M059J (cell line): ENCODE measurements at regions not wholly inside any gene's neighbourhood (a gene's known extent, or its start where the extent isn't known, plus 50 kb on each side); places are given as distances from the start of the nearest gene placed in this dataset.

ENCODE experiments used
- DNase-seq: peaks from one replicate; pipeline ENCODE4 v3.0.0-alpha.2; 2012; ENCODE audit warnings: low read depth

GRCh38 chr2:217478831-217479455 lies 523.9 kb downstream of the TNS1 start:
- DNase-seq, result no peak

GRCh38 chr2:217477583-217477982 lies 525.2 kb downstream of the TNS1 start:
- no peak for DNase-seq

- DNase-seq, result no peak
Measured at GRCh38 chr2:217475791-217476190, 527.0 kb downstream of the TNS1 start.

DNA sequence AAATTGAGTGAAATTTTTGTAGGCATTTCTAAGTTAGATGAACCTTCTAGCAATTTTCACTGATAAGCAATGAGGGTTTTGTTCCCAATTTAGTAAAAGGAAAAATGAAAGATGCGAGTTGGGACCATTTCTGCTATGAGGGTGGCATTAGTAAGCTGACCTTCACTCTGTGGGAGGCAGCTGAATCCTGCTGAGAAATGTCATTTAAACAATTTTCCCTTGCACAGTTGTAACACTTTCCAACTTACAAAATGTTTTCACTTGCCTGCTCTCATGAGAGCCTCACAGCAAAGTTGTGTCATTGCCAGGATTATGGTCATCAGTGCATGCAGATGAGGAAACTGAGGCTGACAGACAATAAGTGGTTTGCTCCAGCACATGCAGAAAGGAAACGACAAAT lies 527.7 kb downstream of the TNS1 start:
- no peak for DNase-seq

DNA sequence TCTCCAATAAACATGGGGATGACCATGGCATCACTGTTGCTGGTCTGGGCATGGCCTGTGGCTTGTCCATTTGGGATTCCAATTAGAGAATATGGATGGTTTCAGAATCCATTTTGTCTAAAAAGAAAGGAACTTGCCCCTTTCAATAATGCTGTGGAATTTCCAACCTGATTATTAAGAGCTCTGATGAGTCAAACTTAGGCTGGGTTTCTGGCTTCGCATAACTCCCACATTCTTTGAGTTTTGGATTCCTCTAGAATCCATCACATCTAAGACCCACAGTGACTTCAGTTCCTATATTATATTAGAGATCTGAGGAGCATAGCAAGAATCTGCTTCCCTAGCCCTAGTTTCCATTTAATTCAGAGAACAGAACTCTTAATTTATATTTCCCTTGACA lies 531.5 kb downstream of the TNS1 start:
- peak; percentile 60 for DNase-seq

- peak; percentile 41 for DNase-seq
Measured at GRCh38 chr2:217469203-217469810, 533.5 kb downstream of the TNS1 start.

- DNase-seq, result peak; percentile 21
Measured at GRCh38 chr2:217468042-217468830, 534.6 kb downstream of the TNS1 start.

GRCh38 chr2:217467331-217467730 lies 535.5 kb downstream of the TNS1 start:
- no peak for DNase-seq

DNA sequence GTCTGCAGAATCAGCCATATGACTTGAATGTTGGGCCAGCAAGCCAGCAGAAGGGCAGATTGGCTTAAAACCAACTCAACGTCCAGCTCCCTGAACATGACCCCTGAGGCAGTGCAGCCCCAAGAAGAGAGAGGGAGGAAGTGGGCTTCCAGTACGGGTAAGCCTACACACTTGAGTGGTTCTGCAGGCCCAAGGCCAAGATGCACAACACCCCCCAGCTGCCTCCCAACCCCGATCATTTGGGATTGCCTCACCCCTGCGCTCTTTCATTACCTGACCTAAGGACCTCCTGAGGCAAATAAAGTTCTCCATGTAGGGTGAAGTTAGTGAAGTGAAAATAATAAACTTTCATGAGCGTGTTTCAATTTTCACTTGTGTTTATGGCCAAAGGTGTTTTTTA lies 536.0 kb downstream of the TNS1 start:
- DNase-seq, result peak; percentile 10

- no peak for DNase-seq
Measured at GRCh38 chr2:217466104-217466503, 536.7 kb downstream of the TNS1 start.

DNA sequence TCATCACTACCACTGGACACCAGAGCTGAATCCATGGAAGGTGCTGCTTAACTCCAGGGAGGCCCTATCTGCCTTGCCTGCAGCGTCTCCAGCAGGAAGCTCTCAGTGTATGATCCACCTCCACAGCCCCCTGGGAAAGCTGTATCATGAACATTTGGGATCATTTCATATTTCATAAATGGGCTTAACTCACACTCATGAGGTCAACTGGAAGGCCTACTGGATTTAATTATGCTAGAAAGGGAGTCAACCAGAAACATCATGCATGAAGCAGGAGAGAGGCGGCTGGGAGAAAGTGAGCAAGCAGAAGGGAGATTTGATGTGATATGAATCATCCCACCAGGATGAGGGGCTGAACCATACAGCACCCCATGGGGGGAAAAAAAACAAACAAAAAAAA lies 537.7 kb downstream of the TNS1 start:
- DNase-seq, result no peak

DNA sequence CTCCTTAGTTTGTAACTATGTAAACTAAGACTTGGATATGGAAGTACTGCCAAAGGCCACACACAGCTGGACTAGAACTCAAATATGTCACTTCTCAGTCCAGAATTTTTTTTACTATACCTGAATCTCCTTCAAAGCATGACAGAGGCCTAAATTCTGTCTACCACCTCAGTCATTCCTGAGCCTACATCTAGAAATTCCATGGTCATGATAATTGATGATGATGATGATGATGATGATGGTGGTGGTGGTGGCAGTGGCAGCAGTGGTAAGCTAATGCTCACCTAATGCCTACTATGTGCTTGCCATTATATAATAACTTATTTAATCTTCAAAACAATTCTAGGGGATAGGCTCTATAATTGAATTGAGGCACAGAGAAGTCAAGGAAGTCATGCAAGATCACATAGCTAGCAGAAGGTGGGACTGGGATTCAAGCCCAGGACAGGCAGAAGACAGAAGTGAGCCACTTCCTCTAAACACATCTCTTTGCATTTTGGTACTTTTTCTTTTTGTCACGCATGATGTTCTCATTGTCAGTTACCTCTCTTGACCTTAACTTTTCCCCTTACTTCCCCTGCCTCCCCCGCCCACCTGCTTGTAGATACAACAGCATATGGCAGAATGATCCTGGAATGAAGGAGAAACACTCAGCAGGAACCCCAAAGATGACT lies 539.3 kb downstream of the TNS1 start:
- DNase-seq, result no peak

DNA sequence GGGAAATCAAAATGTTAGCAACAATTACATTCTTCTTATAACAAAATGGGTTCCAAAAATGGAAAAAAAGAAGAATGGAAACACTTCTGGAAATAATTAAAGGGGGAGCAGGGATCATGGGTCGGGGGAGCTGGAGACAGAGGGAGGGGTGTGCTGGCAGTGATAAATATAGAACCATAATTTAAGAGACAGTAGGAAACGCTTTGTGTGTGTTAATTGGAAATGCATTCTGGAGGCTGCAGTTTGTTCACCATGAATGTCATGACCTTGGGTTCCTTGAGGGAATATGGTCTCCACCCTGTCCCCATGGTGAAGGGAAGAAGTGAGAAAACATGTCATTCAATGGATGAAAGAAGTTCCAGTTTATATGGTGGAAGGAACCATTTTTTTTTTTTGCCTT lies 540.7 kb downstream of the TNS1 start:
- no peak for DNase-seq

DNA sequence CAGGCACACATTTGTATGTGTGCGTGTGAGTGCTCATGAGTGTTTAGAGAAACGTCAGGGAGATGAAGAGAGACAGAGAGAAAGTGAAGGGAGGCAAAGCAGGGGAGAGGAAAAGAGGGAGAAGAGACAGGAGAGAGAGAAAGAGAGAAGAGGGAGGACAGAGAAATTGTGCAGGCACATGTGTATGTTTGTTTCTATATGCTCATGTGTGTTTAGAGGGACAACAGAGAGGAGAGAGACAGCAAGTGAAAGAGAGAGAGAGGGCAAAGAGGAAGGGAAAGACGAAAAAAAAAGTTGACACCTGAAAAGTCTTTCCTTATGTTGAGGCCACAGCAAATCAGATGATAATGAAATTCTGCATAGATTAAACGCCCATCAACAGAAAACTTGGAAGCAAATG lies 541.1 kb downstream of the TNS1 start:
- DNase-seq, result no peak

DNA sequence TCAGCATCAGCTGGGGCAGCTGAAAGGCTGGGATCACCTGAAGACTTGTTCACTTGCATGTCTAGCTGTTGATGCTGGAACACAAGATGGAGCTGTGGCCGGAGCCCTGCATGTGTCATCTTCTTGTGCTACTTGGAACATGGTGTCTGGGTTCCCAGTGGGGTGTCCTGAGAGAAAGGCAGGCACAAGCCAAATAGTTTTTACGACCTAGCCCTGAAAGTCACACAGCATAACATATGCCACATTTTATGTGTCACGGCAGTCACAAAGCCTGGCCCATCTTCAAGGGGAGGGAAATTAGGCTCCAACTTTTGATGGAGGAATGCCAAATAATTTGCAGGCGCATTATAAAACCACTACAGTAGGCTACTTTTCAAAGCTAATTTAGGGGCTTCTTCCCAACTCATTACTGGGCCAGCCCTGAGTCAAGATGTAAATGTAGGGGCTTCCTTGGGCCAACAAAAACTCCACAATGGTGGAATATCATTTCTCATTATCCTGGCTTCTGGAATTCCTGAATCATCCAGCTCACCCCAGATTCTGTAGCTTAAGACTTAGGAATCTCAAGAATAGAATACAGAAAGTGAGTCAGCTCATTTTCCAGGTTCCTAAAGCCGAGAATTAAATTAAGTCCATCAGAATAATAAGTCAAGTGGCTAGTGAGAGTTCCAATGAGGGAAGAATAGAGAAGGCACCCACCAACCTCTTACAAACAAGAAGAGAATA lies 543.0 kb downstream of the TNS1 start:
- peak; percentile 28 for DNase-seq

DNA sequence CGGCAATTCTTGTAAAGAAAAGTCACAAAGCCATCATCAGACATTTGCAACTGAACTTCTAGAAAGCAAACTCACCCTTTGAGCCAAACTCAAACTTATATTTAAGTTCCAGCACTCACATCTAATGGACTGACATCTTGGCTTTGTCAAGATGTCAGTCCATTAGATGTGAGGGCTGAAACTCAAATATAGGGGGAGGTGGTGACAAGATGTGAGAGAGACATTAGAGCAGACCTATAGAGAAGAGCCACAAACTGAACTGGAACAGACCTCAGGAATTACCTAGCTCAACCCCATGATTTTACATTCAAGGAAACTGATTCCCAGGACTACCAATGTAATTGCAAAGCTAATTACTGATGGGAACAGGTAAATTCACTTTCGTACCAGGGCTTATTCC lies 543.8 kb downstream of the TNS1 start:
- DNase-seq, result no peak

DNA sequence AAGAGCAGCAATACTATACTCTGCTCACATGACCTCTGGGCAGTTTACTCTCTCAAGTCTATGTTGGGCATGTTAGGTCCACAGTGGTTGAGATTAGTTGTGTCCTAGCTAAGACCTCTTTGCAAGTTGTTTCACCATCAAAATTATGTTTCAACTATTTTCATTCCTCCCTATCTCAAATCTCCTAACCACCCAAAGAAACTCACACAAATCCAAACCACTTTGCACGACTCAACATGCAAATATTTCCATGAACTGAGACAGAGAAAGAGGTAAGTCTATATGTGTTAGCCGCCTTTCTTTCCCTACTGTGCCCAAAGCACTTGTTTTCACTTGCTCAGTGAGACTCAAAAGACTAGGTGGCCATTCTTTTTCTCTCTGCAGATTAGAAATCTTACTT lies 546.8 kb downstream of the TNS1 start:
- DNase-seq, result peak; percentile 43

DNA sequence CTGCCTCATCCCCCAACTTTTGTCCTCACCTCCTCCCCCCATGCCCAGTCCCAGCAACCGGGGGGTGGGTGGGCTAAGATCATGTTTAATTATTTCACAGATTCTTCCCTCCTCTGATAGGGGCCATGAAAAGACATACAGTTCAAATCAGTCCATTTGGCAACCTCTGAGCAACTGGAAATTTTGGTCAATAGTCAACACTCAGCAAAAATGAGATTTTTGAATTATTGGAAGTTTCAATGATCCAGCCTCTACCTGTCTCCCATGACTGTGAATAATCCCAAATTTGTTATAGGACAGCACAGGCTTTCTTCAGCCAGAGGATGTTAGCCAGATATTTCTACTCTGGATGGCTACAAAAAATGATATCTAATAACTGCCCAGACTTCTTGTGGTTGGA lies 549.9 kb downstream of the TNS1 start:
- DNase-seq, result no peak

- peak; percentile 88 for DNase-seq
Measured at GRCh38 chr2:217451666-217452065, 551.1 kb downstream of the TNS1 start.

DNA sequence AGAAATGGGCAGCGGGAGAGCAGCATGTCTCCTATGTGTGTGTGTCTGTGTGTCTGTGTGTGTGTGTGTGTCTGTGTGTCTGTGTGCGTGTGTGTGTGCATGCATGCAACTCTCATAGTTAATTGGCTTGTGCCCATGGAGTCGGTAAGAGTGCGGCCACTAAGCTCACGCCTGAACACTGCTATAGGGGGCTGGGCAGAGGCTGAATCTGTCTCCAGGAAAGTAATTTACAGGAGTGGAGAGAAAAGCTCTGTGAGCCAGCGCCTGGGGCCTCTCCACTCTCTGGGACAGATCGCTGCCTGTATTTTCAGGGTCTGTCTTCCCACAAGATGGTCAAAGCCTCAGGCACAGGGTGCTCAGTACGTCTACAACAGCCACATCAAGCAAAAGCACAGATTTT lies 553.4 kb downstream of the TNS1 start:
- DNase-seq, result no peak

DNA sequence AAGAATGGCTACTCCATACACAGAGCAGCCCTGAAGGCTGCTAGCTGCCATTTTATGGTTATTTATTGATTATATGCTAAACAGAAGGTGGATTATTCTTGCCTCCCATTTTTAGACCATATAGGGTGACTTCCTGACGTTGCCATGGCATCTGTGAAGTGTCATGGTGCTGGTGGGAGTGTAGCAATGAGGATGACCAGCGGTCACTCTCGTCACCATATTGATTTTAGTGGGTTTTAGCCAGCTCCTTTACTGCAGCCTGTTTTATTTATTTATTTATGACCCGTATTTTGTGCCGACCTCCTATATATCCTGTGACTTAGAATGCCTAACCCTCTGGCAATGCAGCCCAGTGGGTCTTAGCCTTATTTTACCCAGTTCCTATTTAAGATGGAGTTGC lies 553.9 kb downstream of the TNS1 start:
- no peak for DNase-seq

DNA sequence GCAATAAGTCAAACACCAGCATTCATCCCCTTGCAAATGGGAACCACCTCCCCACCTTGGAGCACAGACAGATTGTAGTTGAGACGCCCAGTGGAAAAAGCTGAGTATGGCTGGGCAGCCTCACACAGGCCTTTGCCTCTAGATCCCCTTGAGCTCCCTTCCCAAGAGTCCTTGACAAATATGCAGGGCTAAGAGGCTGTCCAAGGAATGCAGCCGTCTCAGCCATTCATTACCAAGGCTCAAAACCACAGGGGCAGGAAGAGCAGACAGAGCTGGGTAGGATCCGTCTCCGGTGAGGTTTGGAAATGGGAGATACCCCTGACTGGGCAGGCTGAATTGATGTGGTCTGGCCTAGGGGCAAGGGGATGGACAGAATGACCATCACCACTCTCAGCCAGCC lies 557.1 kb downstream of the TNS1 start:
- DNase-seq, result peak; percentile 39
